HepG2 (cell line): ENCODE measurements at regions not wholly inside any gene's neighbourhood (a gene's known extent, or its start where the extent isn't known, plus 50 kb on each side); places are given as distances from the start of the nearest gene placed in this dataset.

Experiments used
- AHR ChIP-seq: IDR thresholded peaks from 2 replicates; pipeline ENCODE4 v1.6.1; 2018; ENCODE audit warnings: missing genetic modification reagents, missing compliant biosample characterization
- BHLHE40 ChIP-seq: IDR thresholded peaks from 2 replicates; pipeline ENCODE4 v1.6.1; 2011; ENCODE audit warnings: low read length, improper control_type of control experiment
- GTF2F1 ChIP-seq: fragments of 150-350 bp; IDR thresholded peaks from 2 replicates; pipeline ENCODE4 v1.6.1; 2014; ENCODE audit warnings: low read length
- HDAC1 ChIP-seq: sonication (generic); formaldehyde crosslinking; IDR thresholded peaks from 2 replicates; pipeline ENCODE4 v1.5.1; 2020; ENCODE audit warnings: mild to moderate bottlenecking, missing genetic modification reagents
- HDAC6 ChIP-seq: fragments of 200-600 bp; sonication (generic); IDR thresholded peaks from 2 replicates; pipeline ENCODE4 v1.7.0; 2017; ENCODE audit warnings: mild to moderate bottlenecking, antibody characterized with exemption, low read length, low read depth
- HOXD1 ChIP-seq: sonication (generic); formaldehyde crosslinking; IDR thresholded peaks from 2 replicates; pipeline ENCODE4 v1.5.0; 2020; ENCODE audit warnings: missing genetic modification reagents
- KDM2A ChIP-seq: sonication (generic); formaldehyde crosslinking; IDR thresholded peaks from 2 replicates; pipeline ENCODE4 v1.4.0; 2020; ENCODE audit warnings: low read depth, missing genetic modification reagents, borderline replicate concordance
- MIER3 ChIP-seq: IDR thresholded peaks from 2 replicates; pipeline ENCODE4 v1.6.1; 2016; ENCODE audit warnings: missing compliant biosample characterization, borderline replicate concordance
- PLRG1 ChIP-seq: fragments of 450-650 bp; conservative IDR thresholded peaks from 2 replicates; pipeline ENCODE4 v1.6.1; 2016
- SMC3 ChIP-seq: IDR thresholded peaks from 2 replicates; pipeline ENCODE4 v1.6.1; 2011; ENCODE audit warnings: low read length, improper control_type of control experiment
- SNAPC2 ChIP-seq: sonication (generic); formaldehyde crosslinking; IDR thresholded peaks from 2 replicates; pipeline ENCODE4 v1.8.1; 2022; ENCODE audit warnings: mild to moderate bottlenecking, missing genetic modification reagents
- TAF1 ChIP-seq: sonication (generic); formaldehyde crosslinking; IDR thresholded peaks from 2 replicates; pipeline ENCODE4 v1.4.0; 2020; ENCODE audit warnings: missing genetic modification reagents
- TSC22D2 ChIP-seq: sonication (generic); formaldehyde crosslinking; IDR thresholded peaks from 2 replicates; pipeline ENCODE4 v1.5.1; 2020; ENCODE audit warnings: missing genetic modification reagents, mild to moderate bottlenecking, borderline replicate concordance
- ZBTB7A ChIP-seq: sonication (generic); formaldehyde crosslinking; IDR thresholded peaks from 2 replicates; pipeline ENCODE4 v1.8.0; 2022; ENCODE audit warnings: mild to moderate bottlenecking, missing genetic modification reagents
- ZMAT3 ChIP-seq: sonication (generic); formaldehyde crosslinking; conservative IDR thresholded peaks from 2 replicates; pipeline ENCODE4 v1.7.0; 2021; ENCODE audit warnings: missing genetic modification reagents
- ZNF138 ChIP-seq: sonication (generic); formaldehyde crosslinking; IDR thresholded peaks from 2 replicates; pipeline ENCODE4 v1.5.0; 2020; ENCODE audit warnings: mild to moderate bottlenecking, low read depth, missing genetic modification reagents
- ZNF280D ChIP-seq: sonication (generic); formaldehyde crosslinking; IDR thresholded peaks from 2 replicates; pipeline ENCODE4 v1.5.1; 2020; ENCODE audit warnings: mild to moderate bottlenecking, missing genetic modification reagents
- ZNF546 ChIP-seq: sonication (generic); formaldehyde crosslinking; conservative IDR thresholded peaks from 2 replicates; pipeline ENCODE4 v1.8.1; 2023; ENCODE audit warnings: mild to moderate bottlenecking, missing genetic modification reagents
- ZNF678 ChIP-seq: sonication (generic); formaldehyde crosslinking; IDR thresholded peaks from 2 replicates; pipeline ENCODE4 v1.4.0; 2020; ENCODE audit warnings: mild to moderate bottlenecking, missing genetic modification reagents
- ZNF724P ChIP-seq: sonication (generic); formaldehyde crosslinking; IDR thresholded peaks from 2 replicates; pipeline ENCODE4 v1.8.0; 2022; ENCODE audit warnings: missing genetic modification reagents, borderline replicate concordance
- ZNF770 ChIP-seq: sonication (generic); formaldehyde crosslinking; IDR thresholded peaks from 2 replicates; pipeline ENCODE4 v1.5.0; 2020; ENCODE audit warnings: mild to moderate bottlenecking, missing genetic modification reagents
- ZNF816 ChIP-seq: sonication (generic); formaldehyde crosslinking; IDR thresholded peaks from 2 replicates; pipeline ENCODE4 v1.8.0; 2022; ENCODE audit warnings: missing genetic modification reagents, mild to moderate bottlenecking, borderline replicate concordance
- TF ChIP-seq, protein P1 (sequence below): sonication (generic); formaldehyde crosslinking; IDR thresholded peaks from 2 replicates; pipeline ENCODE4 v1.4.0; 2020; ENCODE audit warnings: missing genetic modification reagents, low read depth, mild to moderate bottlenecking, borderline replicate concordance
- TF ChIP-seq, protein P2 (sequence below): sonication (generic); formaldehyde crosslinking; IDR thresholded peaks from 2 replicates; pipeline ENCODE4 v1.4.0; 2020; ENCODE audit warnings: mild to moderate bottlenecking, missing genetic modification reagents

GRCh38 chr11:129530154-129530895 lies 154.7 kb downstream of the BARX2 start (continued):
- TF ChIP-seq, protein P1, sequence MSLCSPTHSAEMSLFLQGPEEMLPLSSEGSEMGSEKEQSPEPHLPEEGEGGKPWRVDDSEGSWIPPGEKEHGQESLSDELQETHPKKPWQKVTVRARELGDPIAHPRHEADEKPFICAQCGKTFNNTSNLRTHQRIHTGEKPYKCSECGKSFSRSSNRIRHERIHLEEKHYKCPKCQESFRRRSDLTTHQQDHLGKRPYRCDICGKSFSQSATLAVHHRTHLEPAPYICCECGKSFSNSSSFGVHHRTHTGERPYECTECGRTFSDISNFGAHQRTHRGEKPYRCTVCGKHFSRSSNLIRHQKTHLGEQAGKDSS (CRISPR knock-in tag), result no peak
- TF ChIP-seq HOXD1 (CRISPR knock-in tag) (no peak), AHR (CRISPR knock-in tag) (no peak), ZNF546 (CRISPR knock-in tag) (no peak), ZNF280D (CRISPR knock-in tag) (peak; percentile 48; the same call in 1 of the 2 replicates), PLRG1 (no peak), HDAC6 (no peak), TAF1 (no peak), HDAC1 (CRISPR knock-in tag) (peak; percentile 50), ZNF138 (no peak), ZNF678 (CRISPR knock-in tag) (no peak), ZBTB7A (CRISPR knock-in tag) (no peak), SMC3 (no peak), BHLHE40 (no peak), GTF2F1 (no peak), SNAPC2 (CRISPR knock-in tag) (no peak), KDM2A (CRISPR knock-in tag) (no peak), MIER3 (no peak), ZNF816 (CRISPR knock-in tag) (no peak), ZNF770 (CRISPR knock-in tag) (no peak), ZMAT3 (CRISPR knock-in tag) (no peak), TSC22D2 (no peak), ZNF724P (CRISPR knock-in tag) (no peak)
- TF ChIP-seq, protein P2, sequence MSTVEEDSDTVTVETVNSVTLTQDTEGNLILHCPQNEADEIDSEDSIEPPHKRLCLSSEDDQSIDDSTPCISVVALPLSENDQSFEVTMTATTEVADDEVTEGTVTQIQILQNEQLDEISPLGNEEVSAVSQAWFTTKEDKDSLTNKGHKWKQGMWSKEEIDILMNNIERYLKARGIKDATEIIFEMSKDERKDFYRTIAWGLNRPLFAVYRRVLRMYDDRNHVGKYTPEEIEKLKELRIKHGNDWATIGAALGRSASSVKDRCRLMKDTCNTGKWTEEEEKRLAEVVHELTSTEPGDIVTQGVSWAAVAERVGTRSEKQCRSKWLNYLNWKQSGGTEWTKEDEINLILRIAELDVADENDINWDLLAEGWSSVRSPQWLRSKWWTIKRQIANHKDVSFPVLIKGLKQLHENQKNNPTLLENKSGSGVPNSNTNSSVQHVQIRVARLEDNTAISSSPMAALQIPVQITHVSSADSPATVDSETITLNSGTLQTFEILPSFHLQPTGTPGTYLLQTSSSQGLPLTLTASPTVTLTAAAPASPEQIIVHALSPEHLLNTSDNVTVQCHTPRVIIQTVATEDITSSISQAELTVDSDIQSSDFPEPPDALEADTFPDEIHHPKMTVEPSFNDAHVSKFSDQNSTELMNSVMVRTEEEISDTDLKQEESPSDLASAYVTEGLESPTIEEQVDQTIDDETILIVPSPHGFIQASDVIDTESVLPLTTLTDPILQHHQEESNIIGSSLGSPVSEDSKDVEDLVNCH, result no peak
